GM12878 (cell line): ENCODE measurements at regions not wholly inside any gene's neighbourhood (a gene's known extent, or its start where the extent isn't known, plus 50 kb on each side); places are given as distances from the start of the nearest gene placed in this dataset.

Experiments used
- ATAC-seq: fragments of 200-7000 bp; cut with Tn5 transposase; 3 replicates; pipeline ENCODE4 v1.9.1; 2020; ENCODE audit warnings: mild to moderate bottlenecking, moderate library complexity
- BruUV-seq: library from RNA; stranded (reverse); fragments of 400-500 nt; replicated peaks from 2 replicates; lab custom pipeline; 2021; lab: Mats Ljungman, UMichigan
- CTCF ChIA-PET: fragments of 300-600 bp; sonication (Branson Sonifier 250); formaldehyde crosslinking; extraction: SDS; loops from one replicate; lab custom pipeline; 2021; ENCODE audit warnings: inconsistent platforms; lab: Yijun Ruan, JAX
- POLR2A ChIA-PET: fragments of 350-600 bp; formaldehyde crosslinking; extraction: SDS; loops from one replicate; lab custom pipeline; 2021; ENCODE audit warnings: inconsistent platforms; lab: Charles Lee
- RAD21 ChIA-PET: fragments of 300-600 bp; sonication (Branson Sonifier 250); formaldehyde crosslinking; loops from one replicate; lab custom pipeline; 2023; ENCODE audit warnings: antibody characterized with exemption; ENCODE audit not compliant: unreplicated experiment; lab: Charles Lee
- SMC1A ChIA-PET: fragments of 300-600 bp; sonication (Branson Sonifier 250); formaldehyde crosslinking; loops from one replicate; lab custom pipeline; 2023; ENCODE audit not compliant: unreplicated experiment, uncharacterized antibody; lab: Charles Lee
- DNase-seq: peaks from one replicate; pipeline ENCODE4 v3.0.0-alpha.2; 2011; ENCODE audit warnings: low read depth, low spot score
- FAIRE-seq: peaks from 3 replicates; lab custom pipeline; 2011; peaks lifted over from hg19 to GRCh38; lab: Jason Lieb, UNC
- H2AFZ ChIP-seq: 2 replicates; pipeline ENCODE4 v1.6.0; 2011; ENCODE audit warnings: low read depth, low read length, control low read depth; ENCODE audit not compliant: control insufficient read depth
- H3K27ac ChIP-seq: 2 replicates; pipeline ENCODE4 v1.5.1; 2011; ENCODE audit warnings: control low read depth; ENCODE audit not compliant: control insufficient read depth, insufficient read depth
- H3K27me3 ChIP-seq, 2 experiments: replicated peaks in 1 of 2; 2 replicates each; pipeline versions ENCODE4 v1.6.0 to v1.6.1; 2011; ENCODE audit warnings: low read length in 1 of 2; ENCODE audit not compliant: control insufficient read depth in 2 of 2, insufficient read depth in 2 of 2
- H3K36me3 ChIP-seq, 2 experiments: 2 replicates each; pipeline ENCODE4 v1.5.1; 2011; ENCODE audit warnings: low read length in 1 of 2; ENCODE audit not compliant: control insufficient read depth in 2 of 2, insufficient read depth in 2 of 2
- H3K4me1 ChIP-seq: 2 replicates; pipeline ENCODE4 v1.6.1; 2011; ENCODE audit warnings: mild to moderate bottlenecking, low read length, moderate library complexity, mixed read lengths; ENCODE audit not compliant: control insufficient read depth, insufficient read depth
- H3K4me2 ChIP-seq: 2 replicates; pipeline ENCODE4 v1.6.0; 2011; ENCODE audit warnings: control low read depth; ENCODE audit not compliant: control insufficient read depth, insufficient read depth
- H3K4me3 ChIP-seq: fragments of 200-600 bp; sonication (generic); 2 replicates; pipeline ENCODE4 v1.5.1; 2016
- H3K79me2 ChIP-seq: 2 replicates; pipeline ENCODE4 v1.6.0; 2011; ENCODE audit warnings: low read length; ENCODE audit not compliant: control insufficient read depth, insufficient read depth
- H3K9ac ChIP-seq: 2 replicates; pipeline ENCODE4 v1.8.0; 2011; ENCODE audit warnings: low read length, control low read depth, mixed read lengths; ENCODE audit not compliant: control insufficient read depth, insufficient read depth
- H3K9me3 ChIP-seq: replicated peaks from 3 replicates; pipeline ENCODE4 v1.5.1; 2011; ENCODE audit warnings: mild to moderate bottlenecking, low read length; ENCODE audit not compliant: control insufficient read depth, insufficient read depth
- H4K20me1 ChIP-seq: 2 replicates; pipeline ENCODE4 v1.6.0; 2011; ENCODE audit not compliant: control insufficient read depth, insufficient read depth
- ATF2 ChIP-seq: IDR thresholded peaks from 2 replicates; pipeline ENCODE4 v1.6.1; 2012; ENCODE audit warnings: low read length, inconsistent platforms
- DPF2 ChIP-seq: fragments of 450-650 bp; IDR thresholded peaks from 2 replicates; pipeline ENCODE4 v1.6.1; 2017; ENCODE audit warnings: mild to moderate bottlenecking
- E2F4 ChIP-seq: IDR thresholded peaks from 2 replicates; pipeline ENCODE4 v1.6.1; 2012; ENCODE audit warnings: low read depth, low read length, improper control_type of control experiment
- EP300 ChIP-seq, 2 experiments: fragments of 150-350 bp in 1 of 2; IDR thresholded peaks; 2 replicates each; pipeline ENCODE4 v1.6.1; 2011 to 2012; ENCODE audit warnings: low read depth in 2 of 2, low read length in 2 of 2, borderline replicate concordance in 1 of 2, improper control_type of control experiment in 1 of 2, inconsistent platforms in 1 of 2; ENCODE audit not compliant: control insufficient read depth in 1 of 2
- MTA2 ChIP-seq: fragments of 450-650 bp; IDR thresholded peaks from 2 replicates; pipeline ENCODE4 v1.6.1; 2016; ENCODE audit warnings: low read depth, mild to moderate bottlenecking, moderate library complexity
- NFIC ChIP-seq: IDR thresholded peaks from 2 replicates; pipeline ENCODE4 v1.6.1; 2012; ENCODE audit warnings: low read depth, mild to moderate bottlenecking, inconsistent platforms, low read length, moderate library complexity
- PBX3 ChIP-seq: IDR thresholded peaks from 2 replicates; pipeline ENCODE4 v1.6.1; 2011; ENCODE audit warnings: mild to moderate bottlenecking, low read depth, low read length, moderate library complexity; ENCODE audit not compliant: insufficient replicate concordance
- PML ChIP-seq: IDR thresholded peaks from 2 replicates; pipeline ENCODE4 v1.6.1; 2012; ENCODE audit warnings: low read length, inconsistent platforms
- REST ChIP-seq: IDR thresholded peaks from 2 replicates; pipeline ENCODE4 v1.6.1; 2012; ENCODE audit warnings: mild to moderate bottlenecking, low read depth, low read length
- SPI1 ChIP-seq: IDR thresholded peaks from 2 replicates; pipeline ENCODE4 v1.6.1; 2011; ENCODE audit warnings: low read depth, mild to moderate bottlenecking, low read length, moderate library complexity, borderline replicate concordance; ENCODE audit not compliant: insufficient read depth
- SRF ChIP-seq, 2 experiments: IDR thresholded peaks; 2 replicates each; pipeline ENCODE4 v1.6.1; 2011; ENCODE audit warnings: low read depth in 2 of 2, low read length in 2 of 2, mild to moderate bottlenecking in 1 of 2, moderate library complexity in 1 of 2
- ZBTB4 ChIP-seq: fragments of 450-650 bp; formaldehyde crosslinking; IDR thresholded peaks from 2 replicates; pipeline ENCODE4 v1.4.0; 2022; ENCODE audit warnings: mild to moderate bottlenecking, moderate library complexity
- WGBS: methylation state at CpG from one replicate; pipeline ENCODE4 v1.1.6; 2016; ENCODE audit warnings: low lambda C conversion rate; ENCODE audit not compliant: insufficient replicate concordance, insufficient coverage; ENCODE audit errors: missing lambda C conversion rate; 5-methylcytosine and 5-hydroxymethylcytosine counted together
- in situ Hi-C: fragments of 300-500 bp; cut with MboI; formaldehyde crosslinking; loops from 9 replicates; pipeline ENCODE4 v1.14.3; 2018; ENCODE audit warnings: mixed read lengths
- intact Hi-C: fragments of 100-400 bp; cut with micrococcal nuclease; formaldehyde crosslinking; loops from one replicate; pipeline ENCODE4 v1.14.2; 2022; ENCODE audit not compliant: unreplicated experiment

- in situ Hi-C loops = no loop called here
- H3K4me2 ChIP-seq = no peak overlapping the region
- POLR2A ChIA-PET = interaction anchor here (0.5 to 3.5 kb wide), 7 partner anchors 10 to 434 kb away, joined by 3 to 19 read pairs (median 4); partner anchors contain the start of gene ACTR2
- no peak for TF ChIP-seq PBX3
- peak; percentile 40; the same call in 1 of the 2 replicates for TF ChIP-seq SPI1
- no peak for TF ChIP-seq SRF (IDR thresholded peaks at IDR 0.05; ENCODE audit: low read depth in 2 of 2, low read length in 2 of 2)
- 0 out of 2 replicates have a peak, but pooled peaks have one; percentile 20 for TF ChIP-seq DPF2
- TF ChIP-seq NFIC = peak; percentile 69; the same call in 1 of the 2 replicates
- no peak for TF ChIP-seq ZBTB4 (CRISPR knock-in tag)
- TF ChIP-seq E2F4 = no peak
- TF ChIP-seq ATF2 = peak; percentile 35; the same call in 1 of the 2 replicates
- peak; percentile 20 to 56; a peak in 1 of 4 replicates for TF ChIP-seq EP300 (IDR thresholded peaks at IDR 0.05; ENCODE audit: borderline replicate concordance in 1 of 2, control insufficient read depth in 1 of 2, low read depth in 2 of 2, low read length in 2 of 2)
- no peak for TF ChIP-seq REST
- no peak for TF ChIP-seq PML
- TF ChIP-seq MTA2 = peak; percentile 57
Measured at GRCh38 chr2:64793701-64794100, 140.0 kb upstream of the SERTAD2 start.

More at GRCh38 chr2:64793701-64794100, 140.0 kb upstream of the SERTAD2 start:
- no peaks in the 10 kb centered on the region for H3K79me2 ChIP-seq
- 4% methylated on average over 1 of the region's 1 CpG for WGBS
- FAIRE-seq (no peak), ATAC-seq (peak; percentile 87), DNase-seq (peak; percentile 19)
- H3K27me3 ChIP-seq = no peaks in the 10 kb centered on the region
- no peaks in the 10 kb centered on the region for H3K36me3 ChIP-seq
- intact Hi-C loops = no loop called here
- no peaks in the 10 kb centered on the region for H3K4me1 ChIP-seq
- no peaks in the 10 kb centered on the region for H4K20me1 ChIP-seq
- no peak overlapping the region for H2AFZ ChIP-seq
- no peak overlapping the region for H3K9ac ChIP-seq
- CTCF ChIA-PET = interaction anchor here (0.9 to 3.4 kb wide), 7 partner anchors 10 to 147 kb away, joined by 3 to 14 read pairs (median 4); no protein-coding TSS in a partner anchor
- no peak overlapping the region for H3K4me3 ChIP-seq
- SMC1A ChIA-PET = interaction anchor here (0.7 to 2.2 kb wide), 13 partner anchors 8 to 144 kb away, joined by 3 to 20 read pairs (median 4); no protein-coding TSS in a partner anchor
- no TSS peak for BruUV-seq
- no peak overlapping the region for H3K27ac ChIP-seq
- no peaks in the 10 kb centered on the region for H3K9me3 ChIP-seq
- RAD21 ChIA-PET = interaction anchor here (0.7 to 1.6 kb wide), 10 partner anchors 41 to 462 kb away, joined by 3 to 6 read pairs (median 3); no protein-coding TSS in a partner anchor
